HG02943 (cell line): ENCODE measurements at regions not wholly inside any gene's neighbourhood (a gene's known extent, or its start where the extent isn't known, plus 50 kb on each side); places are given as distances from the start of the nearest gene placed in this dataset.
"Not testable (repeated sequence)": the region's sequence is repeated elsewhere in the genome, so short reads cannot be mapped to it uniquely, and the experiment has no call there.

ENCODE experiments used
- ATAC-seq: cut with Tn5 transposase; IDR thresholded peaks from one replicate; pipeline ENCODE4 v1.9.1; 2021; ENCODE audit warnings: mild to moderate bottlenecking, low read depth, moderate library complexity; ENCODE audit not compliant: unreplicated experiment

DNA sequence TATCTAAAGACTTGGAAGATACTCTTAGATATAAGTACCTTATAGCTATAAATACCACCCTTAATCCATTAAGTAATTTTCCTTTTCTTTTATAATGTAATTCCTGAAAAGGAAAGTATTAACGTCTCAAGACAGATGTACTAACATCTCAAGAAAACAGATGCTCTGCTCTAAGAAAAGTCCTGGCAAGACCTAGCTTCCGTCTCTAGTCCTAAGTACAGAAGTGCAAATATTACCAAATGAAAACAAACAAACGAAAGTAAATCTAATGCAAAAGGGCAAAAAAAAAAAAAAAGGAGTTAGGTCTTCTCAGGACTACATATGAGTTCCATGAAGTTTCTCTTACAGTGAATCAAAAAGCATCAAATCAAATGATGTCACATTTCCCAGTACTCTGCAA is 106.8 kb upstream of the PDE10A start:
- no peak for ATAC-seq

DNA sequence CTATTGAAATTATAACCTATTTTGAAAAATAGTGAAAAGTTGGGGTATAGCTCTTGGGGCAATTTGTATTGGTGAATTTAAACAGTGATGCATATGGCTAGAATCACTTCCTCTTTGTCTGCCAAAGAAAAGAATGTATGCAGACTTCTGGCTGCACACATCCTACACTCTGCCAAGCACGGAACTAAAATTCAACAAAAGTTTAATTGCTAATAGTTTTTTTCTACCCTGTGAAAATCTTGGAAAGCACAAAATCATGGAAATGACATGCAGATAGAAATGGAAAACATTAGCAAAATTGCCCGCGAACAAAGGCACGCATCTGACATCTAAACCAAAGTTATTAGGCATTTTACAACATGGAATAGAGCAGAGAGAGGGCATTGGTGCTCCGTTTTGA is 106.4 kb upstream of the PDE10A start:
- ATAC-seq = no peak

DNA sequence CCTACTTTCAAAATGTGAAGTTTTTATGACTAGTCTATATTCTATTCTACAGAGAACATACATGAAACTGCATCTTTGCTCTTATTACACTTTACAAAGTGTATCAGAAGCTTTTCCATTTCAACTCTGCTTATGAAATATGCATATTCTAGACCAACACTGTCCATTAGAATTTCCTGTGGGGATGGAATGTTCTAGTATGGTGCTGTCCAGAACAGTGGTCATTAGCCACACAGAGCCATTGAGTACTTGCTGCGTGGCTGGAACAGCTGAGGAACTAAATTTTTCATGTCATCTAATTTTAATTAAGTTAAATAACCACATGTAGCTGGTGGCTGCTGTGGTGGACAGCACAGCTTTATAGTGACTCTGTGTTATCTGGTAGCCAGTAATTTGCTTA is 105.9 kb upstream of the PDE10A start:
- ATAC-seq = no peak

GRCh38 chr6:165767228-165767627 is 104.2 kb upstream of the PDE10A start:
- ATAC-seq = no peak

GRCh38 chr6:165766457-165766856 is 103.4 kb upstream of the PDE10A start:
- no peak for ATAC-seq

DNA sequence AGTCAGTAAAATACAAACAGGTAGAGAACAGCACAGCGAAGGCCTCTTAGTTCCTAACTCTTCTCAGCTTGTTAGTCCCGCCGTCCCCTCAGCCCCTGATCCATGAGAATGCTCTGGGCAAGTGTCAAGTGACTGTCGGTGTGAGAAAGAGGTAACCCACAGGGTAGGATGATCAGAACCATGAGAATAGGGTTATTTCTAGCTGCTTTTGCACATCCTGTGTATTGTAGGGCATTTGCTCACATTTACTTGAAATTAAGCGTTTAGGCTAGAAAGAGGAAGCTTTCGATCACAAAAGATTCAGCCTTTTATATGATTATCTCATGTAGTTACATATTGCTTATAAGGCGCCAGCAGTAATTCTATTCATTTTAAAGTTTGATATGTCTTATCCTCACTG is 103.0 kb upstream of the PDE10A start:
- ATAC-seq = no peak

DNA sequence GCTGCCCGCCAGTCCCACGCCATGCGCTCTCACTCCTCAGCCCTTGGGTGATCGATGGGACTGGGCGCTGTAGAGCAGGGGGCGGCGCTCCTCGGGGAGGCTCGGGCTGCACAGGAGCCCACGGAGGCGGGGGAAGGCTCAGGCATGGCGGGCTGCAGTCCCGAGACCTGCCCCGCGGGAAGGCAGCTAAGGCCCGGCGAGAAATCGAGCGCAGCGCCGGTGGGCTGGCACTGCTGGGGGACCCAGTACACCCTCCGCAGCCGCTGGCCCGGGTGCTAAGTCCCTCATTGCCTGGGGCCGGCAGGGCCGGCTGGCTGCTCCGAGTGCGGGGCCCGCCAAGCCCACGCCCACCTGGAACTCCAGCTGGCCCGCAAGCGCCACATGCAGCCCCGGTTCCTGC is 102.2 kb upstream of the PDE10A start:
- not testable (repeated sequence) for ATAC-seq

DNA sequence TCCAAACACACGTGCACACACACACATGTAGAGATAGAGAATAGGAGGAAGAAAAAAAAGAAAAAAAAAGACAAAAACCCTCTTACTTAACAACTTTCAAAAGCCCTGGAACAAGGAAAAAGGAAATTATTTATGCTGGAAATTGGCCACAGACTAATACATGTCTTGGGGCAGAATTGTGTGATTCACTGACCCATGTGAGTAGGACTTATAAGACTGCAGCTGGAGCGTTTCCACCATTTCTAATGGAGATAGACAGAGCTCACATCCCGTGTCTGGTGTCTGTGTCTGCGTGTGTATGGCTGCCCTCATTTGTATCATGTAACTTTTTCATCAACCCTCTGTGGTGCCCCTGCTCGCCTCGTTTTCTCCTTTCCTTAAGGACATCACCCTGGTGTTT is 99.8 kb upstream of the PDE10A start:
- no peak for ATAC-seq

- ATAC-seq = no peak
These were observed 99.1 kb upstream of the PDE10A start for GRCh38 chr6:165762125-165762524.

- no peak for ATAC-seq
These were observed 97.8 kb upstream of the PDE10A start for GRCh38 chr6:165760803-165761185.

DNA sequence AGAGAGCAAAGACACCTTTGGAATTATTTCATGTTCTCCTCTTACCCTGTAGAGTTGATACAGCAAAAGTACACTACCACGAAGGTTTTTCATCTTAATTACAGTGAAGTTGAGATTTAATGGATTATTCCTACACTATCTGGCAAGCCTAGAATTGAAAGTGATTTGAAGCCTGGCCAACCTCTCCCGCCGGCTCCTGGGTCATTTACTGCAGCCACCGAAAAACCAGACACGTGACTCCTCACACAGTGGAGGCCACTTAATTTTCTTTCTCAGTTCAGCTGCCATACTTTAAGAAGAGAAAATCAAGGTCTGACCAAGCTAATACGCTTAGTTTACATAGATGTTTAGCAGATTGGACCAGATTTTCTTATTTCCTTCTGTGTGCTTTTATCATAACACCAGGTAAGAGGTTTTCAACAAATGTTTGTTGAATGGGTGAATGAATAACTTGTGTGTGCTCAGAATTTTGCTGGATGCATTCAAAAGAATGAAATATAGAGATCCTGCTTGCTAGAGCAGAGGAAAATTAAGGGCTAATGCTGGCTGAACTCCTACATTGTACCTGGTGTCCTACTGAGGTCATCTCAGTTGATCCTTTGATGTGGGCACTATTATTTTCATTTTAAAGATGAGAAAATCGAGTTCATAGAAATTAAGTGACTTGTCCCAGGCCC is 97.2 kb upstream of the PDE10A start:
- ATAC-seq = no peak

- ATAC-seq = no peak
These were observed 95.4 kb upstream of the PDE10A start for GRCh38 chr6:165758441-165758840.

DNA sequence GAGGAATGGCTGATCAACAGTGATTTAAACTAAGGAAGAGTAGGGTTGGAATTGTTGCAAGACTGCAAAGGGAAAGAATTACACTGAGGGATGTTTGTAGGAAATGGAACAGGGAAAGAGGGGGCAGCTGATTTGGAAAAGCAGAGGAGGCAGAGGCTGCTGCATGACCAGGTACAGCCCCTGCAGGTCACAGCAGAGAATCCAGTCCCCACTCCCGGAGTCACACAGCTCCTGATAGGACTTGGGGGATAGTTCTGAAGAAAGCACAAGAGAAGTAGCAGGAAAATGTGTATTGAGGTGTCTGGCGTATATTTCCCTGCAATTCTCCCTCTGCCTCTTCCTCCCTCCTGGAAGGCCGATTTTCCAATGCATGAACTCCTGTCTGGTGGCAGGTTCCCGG is 92.5 kb upstream of the PDE10A start:
- no peak for ATAC-seq

DNA sequence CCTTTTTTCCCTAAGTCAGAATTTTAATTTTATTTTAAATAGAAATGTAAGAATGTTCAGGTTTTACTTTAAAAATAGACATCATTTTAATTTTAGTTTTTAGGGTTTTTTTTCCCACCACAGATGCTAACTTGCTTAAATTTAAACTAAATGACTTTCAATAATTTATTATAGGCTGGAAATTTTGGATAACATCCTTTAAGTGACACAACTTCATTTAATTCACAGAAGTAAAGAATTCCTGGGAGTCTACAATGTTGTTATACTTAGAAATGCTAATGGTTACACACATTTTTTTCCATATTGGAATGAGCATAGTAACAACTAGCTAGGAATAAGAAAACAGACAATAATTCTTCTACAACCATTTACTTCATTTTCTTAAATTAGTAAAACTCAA is 90.5 kb upstream of the PDE10A start:
- ATAC-seq = no peak

- ATAC-seq = no peak
These were observed 89.4 kb upstream of the PDE10A start for GRCh38 chr6:165752451-165752850.

GRCh38 chr6:165751486-165751885 is 88.4 kb upstream of the PDE10A start:
- ATAC-seq = no peak

DNA sequence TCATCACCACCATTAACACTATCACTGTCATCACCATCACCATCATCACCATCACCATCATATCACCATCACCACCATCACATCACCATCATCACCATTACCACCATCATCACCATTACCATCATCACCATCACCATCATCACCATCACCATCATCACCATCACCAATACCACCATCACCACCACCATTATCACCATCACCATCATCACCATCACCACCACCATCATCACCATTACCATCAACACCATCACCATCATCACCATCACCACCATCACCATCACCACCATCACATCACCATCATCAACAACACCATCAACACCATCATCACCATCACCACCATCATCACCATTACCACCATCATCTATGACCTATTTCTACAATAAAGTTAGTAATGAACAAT is 86.1 kb upstream of the PDE10A start:
- ATAC-seq = no peak

GRCh38 chr6:165748390-165748789 is 85.3 kb upstream of the PDE10A start:
- no peak for ATAC-seq

DNA sequence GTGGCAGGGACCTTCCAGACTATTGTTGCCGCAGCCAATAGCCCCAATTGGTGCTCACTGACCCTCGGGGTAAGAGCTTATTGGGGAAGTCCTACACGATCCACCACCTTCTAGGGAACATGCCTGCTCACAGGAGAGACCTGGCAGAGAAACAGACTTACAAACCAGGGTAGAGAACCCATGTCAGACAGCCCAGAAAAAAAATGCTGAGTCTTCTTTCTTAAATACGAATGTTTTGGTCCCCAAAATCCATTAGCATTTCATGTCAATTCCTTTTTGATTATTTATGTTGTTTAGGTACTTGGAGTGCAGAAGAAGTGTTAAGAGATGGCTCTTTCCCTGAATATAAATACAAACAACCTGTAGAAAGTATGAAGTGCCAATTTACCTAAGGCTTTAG is 84.9 kb upstream of the PDE10A start:
- ATAC-seq = no peak

- no peak for ATAC-seq
These were observed 83.3 kb upstream of the PDE10A start for GRCh38 chr6:165746331-165746730.

DNA sequence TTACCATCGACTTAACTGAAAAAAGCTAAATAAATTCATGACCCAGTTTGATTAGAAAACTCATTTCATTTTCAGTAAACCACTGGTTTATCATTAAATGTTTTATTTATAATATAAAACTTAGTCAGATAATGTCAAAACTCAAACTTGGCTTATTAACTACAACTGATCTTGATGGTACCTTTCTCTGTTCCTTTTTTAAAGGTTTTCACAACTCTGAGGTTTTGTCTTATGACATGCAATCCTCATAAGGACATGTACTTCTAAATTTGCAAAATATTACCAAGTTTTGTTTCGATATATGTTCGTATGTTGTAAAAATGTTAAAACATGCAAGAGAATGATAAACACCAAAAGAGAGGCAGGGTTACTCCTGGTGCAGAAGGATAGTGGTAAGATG is 82.5 kb upstream of the PDE10A start:
- no peak for ATAC-seq

DNA sequence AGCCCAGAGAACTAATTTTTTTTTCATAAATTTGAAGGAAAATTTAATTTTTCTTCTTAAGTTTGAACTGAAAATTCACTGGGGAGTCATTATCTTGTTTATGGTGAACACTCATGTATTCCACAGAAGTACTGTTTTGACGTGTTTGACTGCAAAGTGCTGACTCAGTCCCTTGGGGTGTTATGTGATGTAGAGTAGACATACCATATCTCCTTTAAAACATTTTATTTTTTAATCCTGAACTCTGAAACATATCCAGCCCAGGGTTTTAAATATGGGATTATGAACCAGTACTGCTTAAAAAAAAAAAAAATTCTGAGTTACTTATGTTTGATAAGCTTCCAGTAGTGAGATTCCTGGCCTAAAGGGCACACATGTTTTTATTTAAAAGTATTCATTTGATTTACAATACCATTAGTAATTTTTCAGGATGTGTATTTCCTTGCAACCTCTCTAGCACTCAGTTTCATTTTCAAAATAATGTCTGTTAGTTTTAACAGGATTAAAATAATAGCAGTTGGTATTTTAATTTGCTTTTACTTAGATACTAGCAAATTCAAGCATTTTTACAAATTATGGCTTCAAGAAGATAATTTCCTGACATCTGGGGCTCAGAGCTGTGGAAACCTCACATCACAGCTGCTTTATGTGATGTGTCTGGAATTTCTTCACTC is 81.7 kb upstream of the PDE10A start:
- ATAC-seq = no peak
